ENCODE measurements at regions not wholly inside any gene's neighbourhood (a gene's known extent, or its start where the extent isn't known, plus 50 kb on each side); places are given as distances from the start of the nearest gene placed in this dataset.

DNA sequence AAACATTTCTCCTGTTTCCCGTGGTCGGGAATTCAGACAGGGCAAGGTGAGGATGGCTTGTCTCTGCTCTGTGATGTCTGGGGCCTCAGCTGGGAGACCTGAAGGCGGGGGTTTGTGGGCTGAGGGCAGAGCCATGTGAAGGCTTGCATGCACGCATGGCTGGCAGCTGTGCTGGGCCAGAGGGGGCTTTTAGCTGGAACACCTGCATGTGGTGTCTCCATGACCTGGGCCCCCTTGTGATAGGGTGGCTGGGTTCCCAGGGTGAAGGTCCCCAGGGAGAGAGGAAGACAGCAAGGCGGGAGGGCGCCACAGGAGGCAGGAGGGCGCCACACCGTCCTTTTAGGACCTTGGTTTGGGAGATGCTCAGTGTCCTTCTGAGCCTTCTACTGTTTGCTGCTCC, 101.6 kb upstream of the PRR23E start:
- no peak for DNase-seq

DNA sequence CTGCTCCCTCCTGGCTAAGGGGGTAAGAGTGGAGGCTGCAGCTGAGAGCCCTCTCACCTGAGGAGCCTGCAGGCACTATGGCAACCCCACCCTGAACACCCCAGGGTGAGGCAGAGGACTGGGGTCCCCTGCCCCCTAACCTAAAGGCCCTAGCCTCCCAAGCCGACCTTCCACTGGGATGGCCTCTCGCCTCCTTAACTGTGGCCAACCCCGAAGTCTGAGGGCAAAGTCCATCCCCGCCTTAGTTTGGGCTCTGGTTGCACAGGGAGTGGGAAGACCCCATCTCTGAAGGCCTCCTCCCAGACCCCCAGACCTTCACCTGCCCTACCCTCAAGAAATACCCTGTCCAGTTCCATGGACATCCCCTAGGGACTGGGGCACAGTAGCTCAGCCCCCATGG, 100.6 kb upstream of the PRR23E start:
- DNase-seq, result no peak

DNA sequence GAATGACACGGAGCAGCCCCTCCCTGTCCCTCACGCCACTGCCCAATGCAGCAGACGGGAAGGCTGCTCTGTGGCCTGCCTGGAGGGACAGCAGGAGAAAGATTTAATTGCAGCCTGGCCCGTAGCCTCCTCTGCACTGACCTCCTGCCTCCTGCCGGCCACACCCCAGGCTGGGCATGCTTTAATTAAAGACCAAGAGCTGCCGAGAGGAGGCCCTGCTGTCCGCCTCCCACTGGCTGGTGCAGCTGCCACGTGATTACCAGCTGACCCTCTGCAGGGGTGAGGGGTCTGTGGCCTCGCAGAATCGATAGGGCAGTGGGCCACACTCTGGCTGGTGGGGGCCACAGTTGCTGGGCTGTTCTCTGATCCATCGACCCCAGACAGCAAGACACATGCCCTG, 100.2 kb upstream of the PRR23E start:
- no peak for DNase-seq

DNA sequence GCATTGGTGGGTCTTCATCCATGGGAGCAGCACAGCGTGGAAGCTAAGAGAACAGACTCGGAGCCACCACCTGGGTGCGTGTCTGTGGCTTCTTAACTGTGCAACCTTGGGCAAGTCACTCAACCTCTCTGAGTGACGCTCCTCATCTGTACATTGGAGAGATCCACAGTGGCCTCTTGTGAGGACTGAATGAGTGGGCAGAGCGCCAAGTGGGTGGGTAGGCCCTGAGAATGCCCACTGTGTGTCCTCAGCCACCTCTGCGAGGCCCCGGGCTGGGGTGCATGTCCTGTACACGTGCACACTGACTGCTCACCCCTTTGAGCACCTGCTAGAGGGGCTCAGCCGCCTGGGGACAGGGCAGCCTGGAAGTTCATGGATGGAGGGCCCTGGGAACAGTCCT, 99.6 kb upstream of the PRR23E start:
- DNase-seq, result no peak

- DNase-seq, result no peak
These were observed 97.2 kb upstream of the PRR23E start for GRCh38 chr3:127095774-127096173.

- DNase-seq, result no peak
These were observed 96.5 kb upstream of the PRR23E start for GRCh38 chr3:127096256-127097071.

- DNase-seq, result no peak
These were observed 95.9 kb upstream of the PRR23E start for GRCh38 chr3:127097072-127097405.

GRCh38 chr3:127097481-127097880, 95.5 kb upstream of the PRR23E start:
- no peak for DNase-seq

DNA sequence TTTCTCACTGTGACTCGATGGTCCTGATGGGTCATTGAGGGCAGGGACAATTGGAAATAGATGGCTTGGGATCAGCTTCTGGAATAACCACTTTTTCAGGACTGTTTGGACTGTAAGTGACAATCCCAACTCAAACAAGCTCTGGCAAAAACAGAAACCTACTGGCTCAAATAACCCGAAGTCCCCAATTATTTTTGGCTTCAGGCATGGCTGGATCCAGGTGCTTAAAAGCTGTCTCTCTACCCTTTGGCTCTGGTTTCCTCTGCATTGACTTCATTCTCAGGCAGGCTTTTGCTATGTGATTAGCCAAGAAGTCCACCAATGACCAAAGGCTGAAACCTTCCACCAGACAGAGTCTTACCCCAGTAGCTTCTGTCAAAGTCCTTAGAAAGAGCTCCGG, 92.9 kb upstream of the PRR23E start:
- DNase-seq, result no peak

- DNase-seq, result no peak
These were observed 92.2 kb upstream of the PRR23E start for GRCh38 chr3:127100459-127101410.

DNA sequence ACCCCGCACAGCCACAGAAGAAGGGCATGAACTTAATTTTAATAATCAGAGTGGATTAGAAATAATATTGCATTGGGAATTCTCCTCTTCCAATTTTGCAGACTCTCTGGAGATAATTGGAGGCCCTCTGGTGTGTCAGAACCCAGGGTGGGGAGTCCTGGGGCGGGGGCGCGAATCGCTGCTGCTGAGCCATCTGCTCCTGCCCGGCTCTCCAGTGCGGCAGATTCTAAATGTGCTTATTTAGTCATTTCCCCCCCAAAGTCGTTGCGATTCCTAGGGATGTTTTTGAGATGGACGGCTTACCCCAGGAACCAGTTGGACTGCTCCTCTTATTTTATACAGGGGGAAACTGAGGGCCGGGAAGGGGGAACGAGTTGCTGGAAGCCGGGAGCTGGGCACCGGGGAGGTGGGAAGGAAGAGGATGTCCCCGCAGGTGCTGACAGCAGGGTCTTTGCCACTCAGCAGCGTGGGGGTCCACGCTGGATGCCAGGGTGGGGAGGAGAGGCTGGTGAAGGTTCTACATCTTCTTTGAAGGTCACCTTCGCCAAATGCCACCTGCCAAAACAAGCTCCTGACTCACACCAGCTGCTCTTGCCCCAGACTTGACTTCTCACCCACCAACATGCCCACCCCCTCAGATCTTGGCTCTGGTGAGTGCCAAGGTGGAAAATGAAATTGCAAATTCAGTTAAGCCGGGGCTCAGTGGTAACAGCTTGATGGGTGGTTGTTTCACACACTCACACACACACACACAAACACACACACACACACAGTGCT, 91.3 kb upstream of the PRR23E start:
- DNase-seq, result peak; percentile 46

- no peak for DNase-seq
These were observed 90.8 kb upstream of the PRR23E start for GRCh38 chr3:127102188-127102520.

DNA sequence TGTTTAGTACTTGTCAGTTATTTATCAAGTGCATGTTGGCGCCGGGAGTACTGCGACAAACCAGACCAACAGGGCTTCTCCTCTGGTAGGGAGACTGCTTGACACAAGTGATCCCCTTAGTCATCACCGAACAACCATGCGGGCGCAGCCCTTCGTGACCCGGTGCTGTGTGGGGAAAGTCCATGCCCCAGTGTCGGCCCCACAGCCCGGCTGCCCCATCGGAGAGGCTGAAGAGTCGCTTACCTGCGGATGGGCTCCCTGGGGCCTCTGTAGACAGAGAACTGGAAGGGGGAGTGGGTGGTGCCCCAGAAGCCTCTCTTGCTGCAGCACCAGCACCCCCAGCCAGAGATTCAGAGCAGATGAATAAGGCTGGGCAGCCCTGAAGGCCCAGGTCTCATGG, 90.3 kb upstream of the PRR23E start:
- no peak for DNase-seq

DNA sequence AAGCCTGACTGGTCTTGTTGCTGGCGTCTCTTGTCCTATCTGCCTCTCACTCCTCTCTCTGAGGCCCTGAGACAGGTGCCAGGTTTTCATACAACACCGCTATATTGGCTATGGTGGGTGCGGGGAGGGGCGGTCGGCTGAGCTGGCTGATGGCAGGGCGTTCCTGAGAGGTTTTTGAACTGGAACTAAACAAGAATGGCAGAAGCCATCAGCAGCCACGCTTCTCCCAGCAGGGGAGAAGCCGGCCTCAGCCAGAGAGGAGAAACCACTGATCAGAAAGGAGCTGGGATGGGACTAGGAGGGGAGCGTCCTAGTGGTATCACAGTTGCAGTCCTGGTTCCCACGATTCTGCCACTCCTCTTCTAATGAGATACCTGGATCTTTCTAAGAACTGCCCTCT, 89.9 kb upstream of the PRR23E start:
- peak; percentile 48 for DNase-seq

- no peak for DNase-seq
These were observed 88.3 kb upstream of the PRR23E start for GRCh38 chr3:127104586-127104985.

GRCh38 chr3:127105587-127105986, 87.3 kb upstream of the PRR23E start:
- no peak for DNase-seq

GRCh38 chr3:127106053-127106452, 86.9 kb upstream of the PRR23E start:
- DNase-seq, result no peak

GRCh38 chr3:127106456-127106855, 86.5 kb upstream of the PRR23E start:
- no peak for DNase-seq

- no peak for DNase-seq
These were observed 85.9 kb upstream of the PRR23E start for GRCh38 chr3:127107002-127107401.

GRCh38 chr3:127107491-127108375, 85.2 kb upstream of the PRR23E start:
- DNase-seq, result no peak

GRCh38 chr3:127108796-127109195, 84.1 kb upstream of the PRR23E start:
- DNase-seq, result no peak

DNA sequence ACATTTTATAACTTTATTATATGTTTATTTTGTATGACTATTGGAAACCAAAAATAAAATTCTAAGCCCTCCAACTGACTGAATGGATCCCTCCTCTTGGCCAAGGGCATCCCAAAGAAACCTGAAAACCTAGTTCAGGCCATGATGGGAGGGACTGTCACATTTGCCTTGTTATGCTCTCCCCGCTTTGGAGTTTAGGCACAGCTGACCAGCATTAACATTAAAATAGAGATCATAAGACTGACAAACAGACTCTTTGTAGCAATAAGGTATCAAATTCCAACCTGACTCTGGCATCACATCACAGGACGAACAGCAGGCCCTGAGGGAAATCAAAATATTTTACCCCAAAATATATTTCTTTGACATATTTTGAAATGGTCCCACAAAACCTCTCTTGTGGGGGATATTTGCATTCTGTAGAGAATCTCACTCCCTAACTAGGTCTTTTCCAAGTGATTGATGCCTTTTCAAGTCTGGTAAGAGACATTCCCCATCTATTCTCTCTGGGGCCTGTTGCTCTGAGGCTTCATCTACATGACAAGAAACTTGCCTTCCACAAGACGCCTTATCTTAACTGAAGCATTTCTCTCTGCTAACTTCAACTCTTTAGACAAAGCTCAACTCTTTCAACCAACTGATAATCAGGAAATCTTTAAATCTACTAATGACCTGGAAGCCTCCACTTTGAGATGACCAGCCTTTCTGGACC, 81.8 kb upstream of the PRR23E start:
- no peak for DNase-seq
